Esophagus muscularis mucosa (tissue), 4 donors: ENCODE measurements at regions not wholly inside any gene's neighbourhood (a gene's known extent, or its start where the extent isn't known, plus 50 kb on each side); places are given as distances from the start of the nearest gene placed in this dataset.

Source experiments
- CTCF ChIP-seq, 3 experiments: fragments of 200-600 bp in 2 of 3; fragments of 450-650 bp in 1 of 3; sonication (generic) in 2 of 3; IDR thresholded peaks; one replicate each; pipeline ENCODE4 v1.5.1; 2017 to 2019; ENCODE audit warnings: antibody characterized with exemption in 3 of 3, mild to moderate bottlenecking in 2 of 3, moderate library complexity in 1 of 3
- EP300 ChIP-seq: sonication (generic); formaldehyde crosslinking; IDR thresholded peaks from one replicate; pipeline ENCODE4 v1.6.1; 2017; ENCODE audit warnings: antibody characterized with exemption
- POLR2A ChIP-seq: fragments of 450-650 bp; IDR thresholded peaks from one replicate; pipeline ENCODE4 v1.6.1; 2017; ENCODE audit warnings: antibody characterized with exemption, moderate library complexity, mild to moderate bottlenecking, low read depth
- POLR2AphosphoS5 ChIP-seq, 2 donors: sonication (generic); formaldehyde crosslinking; IDR thresholded peaks; one replicate each; pipeline ENCODE4 v1.6.1; 2017; ENCODE audit warnings: antibody characterized with exemption in 2 of 2

- TF ChIP-seq CTCF (IDR thresholded peaks at IDR 0.05) (no peak), POLR2AphosphoS5 (IDR thresholded peaks at IDR 0.05) (peak in 1 of 2 donors; percentile 26), EP300 (no peak), POLR2A (no peak)
Measured at GRCh38 chr11:129279326-129280026, 87.4 kb upstream of the ARHGAP32 start.
